ENCODE measurements at regions not wholly inside any gene's neighbourhood (a gene's known extent, or its start where the extent isn't known, plus 50 kb on each side); places are given as distances from the start of the nearest gene placed in this dataset.

DNA sequence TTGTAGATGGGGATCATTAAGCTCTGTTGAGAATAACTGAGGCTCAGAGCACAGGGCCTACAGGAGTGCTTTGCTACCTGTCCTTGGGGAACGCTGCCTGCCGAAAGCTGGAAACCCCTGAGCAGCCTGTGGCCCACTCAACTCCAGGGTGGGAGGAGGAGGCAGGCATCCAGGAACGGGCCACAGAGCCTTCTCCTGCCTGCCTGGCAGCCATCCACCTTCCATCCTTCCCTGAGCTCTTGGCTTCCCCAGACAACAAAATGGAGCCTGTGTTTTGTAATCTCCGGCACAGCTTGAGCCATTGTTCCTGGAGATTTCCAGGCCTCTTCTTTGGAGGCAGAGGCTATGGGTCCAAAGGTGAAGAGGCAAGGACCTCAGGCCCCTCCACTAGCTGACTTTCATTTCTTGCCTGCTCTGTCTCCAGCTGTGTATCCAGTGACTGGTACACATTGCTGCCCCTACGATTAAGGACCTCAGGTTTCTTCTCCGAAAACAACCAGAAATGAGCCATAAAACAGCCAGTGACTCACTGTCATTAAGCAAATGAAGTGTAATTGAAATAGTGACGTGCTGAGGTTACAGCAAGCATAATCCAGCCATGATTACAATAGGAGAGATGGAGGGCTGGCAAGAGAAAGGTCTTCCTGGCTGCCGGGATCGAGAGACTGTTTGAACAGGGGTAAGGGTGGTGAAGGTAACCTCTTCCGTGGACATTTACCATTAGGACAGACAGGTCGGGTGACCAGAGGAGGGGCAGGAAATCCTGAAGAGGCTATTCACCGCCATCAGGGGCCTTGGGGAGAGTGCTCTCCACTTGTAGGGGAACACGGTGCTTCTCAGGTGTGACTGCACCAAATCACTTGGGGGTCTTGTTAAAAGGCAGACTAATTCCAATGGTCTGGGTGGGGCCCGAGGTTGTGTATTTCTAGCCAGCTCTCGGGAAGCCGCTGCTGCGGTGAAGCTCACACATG lies 56.3 kb upstream of the KCNA5 start:
- TF ChIP-seq, protein P1, sequence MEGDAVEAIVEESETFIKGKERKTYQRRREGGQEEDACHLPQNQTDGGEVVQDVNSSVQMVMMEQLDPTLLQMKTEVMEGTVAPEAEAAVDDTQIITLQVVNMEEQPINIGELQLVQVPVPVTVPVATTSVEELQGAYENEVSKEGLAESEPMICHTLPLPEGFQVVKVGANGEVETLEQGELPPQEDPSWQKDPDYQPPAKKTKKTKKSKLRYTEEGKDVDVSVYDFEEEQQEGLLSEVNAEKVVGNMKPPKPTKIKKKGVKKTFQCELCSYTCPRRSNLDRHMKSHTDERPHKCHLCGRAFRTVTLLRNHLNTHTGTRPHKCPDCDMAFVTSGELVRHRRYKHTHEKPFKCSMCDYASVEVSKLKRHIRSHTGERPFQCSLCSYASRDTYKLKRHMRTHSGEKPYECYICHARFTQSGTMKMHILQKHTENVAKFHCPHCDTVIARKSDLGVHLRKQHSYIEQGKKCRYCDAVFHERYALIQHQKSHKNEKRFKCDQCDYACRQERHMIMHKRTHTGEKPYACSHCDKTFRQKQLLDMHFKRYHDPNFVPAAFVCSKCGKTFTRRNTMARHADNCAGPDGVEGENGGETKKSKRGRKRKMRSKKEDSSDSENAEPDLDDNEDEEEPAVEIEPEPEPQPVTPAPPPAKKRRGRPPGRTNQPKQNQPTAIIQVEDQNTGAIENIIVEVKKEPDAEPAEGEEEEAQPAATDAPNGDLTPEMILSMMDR (conservative IDR thresholded peaks at IDR 0.05; ENCODE audit: low read length): no peak
- no peak for TF ChIP-seq EZH2phosphoT487 (IDR thresholded peaks at IDR 0.05; ENCODE audit: borderline replicate concordance, low read depth, low read length)

All from OCI-LY7 (cell line).